LNCAP (cell line): ENCODE measurements at regions not wholly inside any gene's neighbourhood (a gene's known extent, or its start where the extent isn't known, plus 50 kb on each side); places are given as distances from the start of the nearest gene placed in this dataset.

Experiments used
- TF ChIP-seq, protein P1 (sequence below): fragments of 450-650 bp; IDR thresholded peaks from 2 replicates; pipeline ENCODE4 v1.5.1; 2017; ENCODE audit warnings: mild to moderate bottlenecking

DNA sequence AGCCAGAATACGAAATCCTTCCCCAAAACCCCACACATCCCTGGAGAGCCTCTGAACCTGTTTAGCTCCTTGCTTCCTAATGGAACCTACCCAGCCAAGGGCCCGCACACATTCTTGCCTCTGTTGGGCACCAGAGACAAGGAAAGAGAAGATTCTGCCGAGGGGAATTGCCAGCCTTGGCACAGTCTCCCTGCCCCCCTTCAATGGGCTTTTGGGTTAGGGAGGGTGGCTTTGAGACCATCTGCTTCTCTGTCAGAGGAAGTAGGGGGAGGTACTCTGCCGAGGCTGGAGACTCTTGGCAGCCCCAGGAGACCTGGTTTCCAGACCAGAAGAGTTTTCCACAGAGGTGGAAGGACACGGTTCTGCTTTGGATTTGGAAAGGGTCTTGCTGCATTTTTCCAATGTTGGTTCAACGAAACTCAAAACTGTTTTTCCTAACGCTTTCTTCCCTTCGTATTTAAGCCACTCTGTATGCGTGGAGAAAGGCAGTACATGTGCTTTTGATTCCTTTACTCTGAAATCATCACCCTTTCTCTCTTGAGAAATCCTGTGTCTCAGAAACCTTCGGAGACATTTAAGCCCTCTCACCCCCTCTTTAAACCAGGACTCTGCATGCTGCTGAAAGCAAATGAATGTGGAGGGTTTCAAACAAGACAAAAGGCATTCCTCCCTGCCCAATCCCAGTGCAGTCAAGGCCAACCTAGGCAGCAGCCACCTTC lies 78.8 kb upstream of the PRR23C start:
- TF ChIP-seq, protein P1, sequence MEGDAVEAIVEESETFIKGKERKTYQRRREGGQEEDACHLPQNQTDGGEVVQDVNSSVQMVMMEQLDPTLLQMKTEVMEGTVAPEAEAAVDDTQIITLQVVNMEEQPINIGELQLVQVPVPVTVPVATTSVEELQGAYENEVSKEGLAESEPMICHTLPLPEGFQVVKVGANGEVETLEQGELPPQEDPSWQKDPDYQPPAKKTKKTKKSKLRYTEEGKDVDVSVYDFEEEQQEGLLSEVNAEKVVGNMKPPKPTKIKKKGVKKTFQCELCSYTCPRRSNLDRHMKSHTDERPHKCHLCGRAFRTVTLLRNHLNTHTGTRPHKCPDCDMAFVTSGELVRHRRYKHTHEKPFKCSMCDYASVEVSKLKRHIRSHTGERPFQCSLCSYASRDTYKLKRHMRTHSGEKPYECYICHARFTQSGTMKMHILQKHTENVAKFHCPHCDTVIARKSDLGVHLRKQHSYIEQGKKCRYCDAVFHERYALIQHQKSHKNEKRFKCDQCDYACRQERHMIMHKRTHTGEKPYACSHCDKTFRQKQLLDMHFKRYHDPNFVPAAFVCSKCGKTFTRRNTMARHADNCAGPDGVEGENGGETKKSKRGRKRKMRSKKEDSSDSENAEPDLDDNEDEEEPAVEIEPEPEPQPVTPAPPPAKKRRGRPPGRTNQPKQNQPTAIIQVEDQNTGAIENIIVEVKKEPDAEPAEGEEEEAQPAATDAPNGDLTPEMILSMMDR, result no peak

DNA sequence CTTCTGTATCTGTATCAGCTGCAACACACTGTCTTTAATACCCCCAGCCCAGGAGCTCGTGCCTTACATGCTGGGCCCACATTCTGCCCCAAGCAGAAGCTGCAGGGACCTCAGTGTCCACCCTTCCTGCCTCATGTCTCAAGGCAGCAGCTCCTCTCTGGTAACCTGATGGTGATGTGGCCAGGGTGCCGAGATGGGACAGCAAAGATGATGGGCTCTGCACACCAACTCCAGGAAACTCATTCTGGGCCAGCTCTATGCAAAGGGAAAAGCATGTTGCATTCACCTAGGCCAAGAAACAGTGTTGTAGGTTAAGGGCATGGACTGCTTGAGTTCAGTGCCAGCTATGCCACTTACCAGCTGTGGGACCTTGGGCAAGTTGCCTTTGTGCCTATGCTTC lies 79.5 kb upstream of the PRR23C start:
- TF ChIP-seq, protein P1, result no peak

DNA sequence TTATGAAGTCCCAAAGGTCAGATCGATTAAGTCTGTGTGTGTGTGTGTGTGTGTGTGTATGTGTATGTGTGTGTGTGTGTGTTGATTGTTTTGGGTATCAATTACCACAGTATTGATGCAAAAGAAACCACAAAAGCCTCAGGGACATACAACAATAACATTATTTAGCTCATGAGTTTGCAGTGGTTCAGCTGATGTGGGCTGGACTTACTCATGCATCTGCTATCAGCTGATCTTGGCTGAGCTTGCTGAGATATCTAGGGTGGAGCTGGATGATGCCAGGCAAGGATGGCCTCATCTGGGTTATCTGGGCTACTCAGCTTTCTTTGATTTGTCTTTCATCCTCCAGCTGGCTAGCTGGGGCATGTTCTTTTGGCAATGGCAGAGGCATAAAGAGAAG lies 82.4 kb upstream of the PRR23C start:
- TF ChIP-seq, protein P1, result no peak

DNA sequence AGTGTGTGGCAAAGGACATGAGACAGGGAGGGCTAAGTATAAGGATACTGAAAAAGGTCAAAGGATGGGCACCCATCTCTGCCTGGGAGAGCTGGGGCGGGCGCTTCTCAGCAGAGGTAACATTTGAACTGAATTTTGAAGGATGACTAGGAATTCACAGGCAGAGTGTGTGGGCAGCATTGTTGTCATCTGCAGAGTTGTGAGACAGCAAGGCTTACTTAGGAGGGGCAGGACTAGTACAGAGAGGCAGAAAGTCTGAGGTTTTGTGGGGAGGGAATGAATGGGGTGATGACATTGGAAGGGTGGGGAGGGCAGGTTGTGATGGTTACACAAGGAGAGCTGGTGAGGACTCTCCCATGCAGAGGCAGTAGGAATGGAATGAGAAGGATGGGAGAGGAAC lies 84.1 kb upstream of the PRR23C start:
- TF ChIP-seq, protein P1, result no peak

DNA sequence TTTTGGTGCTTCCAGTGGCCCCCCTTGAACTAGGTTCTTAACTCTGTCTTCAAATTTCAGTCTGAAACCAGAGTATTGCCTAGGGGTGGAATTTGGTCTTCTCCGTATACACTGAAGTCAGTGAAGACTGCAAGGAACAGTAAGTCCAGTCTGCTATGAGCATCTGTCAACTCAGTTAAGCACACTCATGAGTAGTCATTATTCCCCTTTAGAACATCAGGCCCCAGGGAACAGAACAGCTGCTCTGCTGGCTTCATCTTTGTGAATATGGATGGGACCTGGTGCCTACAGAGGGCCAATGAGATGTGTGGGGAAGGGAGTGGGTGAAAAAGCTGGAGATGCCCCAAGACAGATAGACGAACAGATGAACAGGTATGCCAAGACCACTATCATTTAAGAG lies 85.2 kb upstream of the PRR23C start:
- TF ChIP-seq, protein P1, result no peak

DNA sequence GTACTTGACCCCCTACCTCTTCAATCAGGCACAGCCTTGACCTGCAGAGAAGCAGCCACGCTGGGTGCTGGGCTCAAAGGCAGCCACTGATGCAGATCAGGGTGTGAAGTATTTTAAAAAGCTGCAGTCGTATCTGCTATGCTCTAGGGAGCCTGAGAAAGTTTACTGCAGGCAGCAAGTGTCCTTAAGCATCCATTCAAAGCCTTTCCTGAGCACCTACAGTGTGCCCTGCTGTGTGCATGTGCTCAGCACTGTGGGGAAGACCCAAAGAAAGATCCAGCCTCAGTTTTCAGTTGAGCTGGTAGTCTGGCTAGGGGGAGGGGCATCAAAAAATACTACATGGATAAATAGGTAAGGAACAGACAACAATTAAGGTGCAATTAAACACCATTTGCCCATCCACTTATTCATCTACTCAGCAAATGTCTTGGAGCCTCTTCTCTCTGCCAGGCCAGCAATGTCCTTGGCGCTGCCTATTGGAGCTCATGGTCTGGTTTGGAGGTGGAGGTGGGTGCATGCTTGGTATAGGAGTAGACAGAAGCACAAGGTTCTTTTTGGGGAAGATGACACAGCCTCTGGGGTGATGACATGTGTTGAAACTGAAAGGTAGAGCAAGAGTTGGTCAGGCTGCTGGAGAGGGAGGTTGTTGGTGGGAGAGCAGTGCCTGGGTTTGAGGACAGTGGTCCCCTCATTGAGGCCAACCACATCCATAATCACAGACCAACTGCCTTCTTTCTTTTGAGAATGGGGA lies 85.9 kb upstream of the PRR23C start:
- TF ChIP-seq, protein P1, result no peak

- TF ChIP-seq, protein P1, result no peak
Observed at GRCh38 chr3:139131951-139132350, 87.3 kb upstream of the PRR23C start.
